ENCODE measurements at regions not wholly inside any gene's neighbourhood (a gene's known extent, or its start where the extent isn't known, plus 50 kb on each side); places are given as distances from the start of the nearest gene placed in this dataset.

GRCh38 chr13:76449716-76450115 lies 436.5 kb downstream of the KCTD12 start:
- H3K4me1 ChIP-seq, result no peaks in the 10 kb centered on the region
- DNase-seq (no peak), ATAC-seq (ENCODE audit: low FRiP score in 2 of 2) (no peak)
- no peak for TF ChIP-seq POLR2A (IDR thresholded peaks at IDR 0.05)
- TF ChIP-seq, protein P1, sequence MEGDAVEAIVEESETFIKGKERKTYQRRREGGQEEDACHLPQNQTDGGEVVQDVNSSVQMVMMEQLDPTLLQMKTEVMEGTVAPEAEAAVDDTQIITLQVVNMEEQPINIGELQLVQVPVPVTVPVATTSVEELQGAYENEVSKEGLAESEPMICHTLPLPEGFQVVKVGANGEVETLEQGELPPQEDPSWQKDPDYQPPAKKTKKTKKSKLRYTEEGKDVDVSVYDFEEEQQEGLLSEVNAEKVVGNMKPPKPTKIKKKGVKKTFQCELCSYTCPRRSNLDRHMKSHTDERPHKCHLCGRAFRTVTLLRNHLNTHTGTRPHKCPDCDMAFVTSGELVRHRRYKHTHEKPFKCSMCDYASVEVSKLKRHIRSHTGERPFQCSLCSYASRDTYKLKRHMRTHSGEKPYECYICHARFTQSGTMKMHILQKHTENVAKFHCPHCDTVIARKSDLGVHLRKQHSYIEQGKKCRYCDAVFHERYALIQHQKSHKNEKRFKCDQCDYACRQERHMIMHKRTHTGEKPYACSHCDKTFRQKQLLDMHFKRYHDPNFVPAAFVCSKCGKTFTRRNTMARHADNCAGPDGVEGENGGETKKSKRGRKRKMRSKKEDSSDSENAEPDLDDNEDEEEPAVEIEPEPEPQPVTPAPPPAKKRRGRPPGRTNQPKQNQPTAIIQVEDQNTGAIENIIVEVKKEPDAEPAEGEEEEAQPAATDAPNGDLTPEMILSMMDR (IDR thresholded peaks at IDR 0.05), result no peak
- no peak for TF ChIP-seq POLR2AphosphoS5 (IDR thresholded peaks at IDR 0.05)
- TF ChIP-seq EP300 (IDR thresholded peaks at IDR 0.05), result no peak
- no peak overlapping the region for H3K27ac ChIP-seq
- peaks cover 0 to 18% (median 13%) of the 10 kb centered on the region in 4 donors for H3K9me3 ChIP-seq
- no peak overlapping the region for H3K4me3 ChIP-seq
- H3K36me3 ChIP-seq, result no peaks in the 10 kb centered on the region
- H3K27me3 ChIP-seq, result no peaks in the 10 kb centered on the region

DNA sequence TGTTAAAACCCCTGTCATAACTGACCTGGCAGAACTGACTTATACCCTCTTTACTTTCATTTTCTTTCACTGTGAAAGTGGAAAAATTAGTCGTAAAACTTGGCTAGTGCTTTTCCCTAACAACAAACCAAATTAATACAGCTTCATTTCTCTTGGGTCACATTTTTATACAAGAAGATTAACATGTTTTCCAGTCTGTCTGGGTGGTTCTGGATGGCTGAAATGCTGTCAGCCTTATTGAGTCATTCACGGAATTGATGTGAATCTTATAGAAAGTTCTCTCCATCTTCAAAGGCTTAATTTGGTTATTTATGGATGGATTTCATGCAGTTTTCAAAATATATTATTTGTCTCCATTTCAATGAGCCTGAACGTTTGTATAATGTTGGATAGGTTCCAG lies 440.0 kb downstream of the KCTD12 start:
- ATAC-seq (ENCODE audit: low FRiP score in 2 of 2), result no peak
- WGBS, 2 donors, result 46 to 52% methylated on average over 3 of the region's 3 CpGs

DNA sequence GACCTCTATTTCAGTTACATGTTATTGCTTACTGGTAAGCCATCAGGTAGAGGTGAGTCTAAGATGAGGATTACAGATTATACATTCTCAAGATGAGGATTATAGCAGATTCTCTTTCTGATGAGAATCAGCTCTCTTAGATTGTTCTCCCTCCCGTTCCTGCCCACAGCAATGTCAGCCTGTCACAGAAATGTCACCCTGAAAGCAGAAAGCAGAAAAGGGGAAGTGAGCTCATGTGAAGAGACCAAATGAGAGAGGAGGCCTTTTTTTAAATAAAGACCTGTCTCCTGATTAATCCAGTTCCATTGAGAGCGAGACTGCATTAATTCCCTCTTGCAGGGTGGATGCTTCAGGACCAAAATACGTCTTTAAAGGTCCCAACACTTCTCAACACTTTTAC lies 445.6 kb downstream of the KCTD12 start:
- no peak for ATAC-seq (ENCODE audit: low FRiP score in 2 of 2)
- no peak for DNase-seq
- TF ChIP-seq EP300 (IDR thresholded peaks at IDR 0.05) (no peak), POLR2AphosphoS5 (IDR thresholded peaks at IDR 0.05) (no peak), POLR2A (IDR thresholded peaks at IDR 0.05) (no peak)
- TF ChIP-seq, protein P1 (IDR thresholded peaks at IDR 0.05), result no peak
- Histone ChIP-seq H3K27ac (no peak overlapping the region), H3K4me1 (no peaks in the 10 kb centered on the region), H3K36me3 (no peaks in the 10 kb centered on the region), H3K4me3 (no peak overlapping the region), H3K27me3 (no peaks in the 10 kb centered on the region), H3K9me3 (no peaks in the 10 kb centered on the region)
- WGBS, 2 donors, result 62 to 71% methylated on average over 3 of the region's 3 CpGs

More for the DNA sequence above, 440.0 kb downstream of the KCTD12 start:
- H3K9me3 ChIP-seq, result peaks cover 0 to under 1% (median 0%) of the 10 kb centered on the region in 4 donors
- no peak overlapping the region for H3K4me3 ChIP-seq
- no peaks in the 10 kb centered on the region for H3K4me1 ChIP-seq
- TF ChIP-seq POLR2A (IDR thresholded peaks at IDR 0.05), result no peak
- TF ChIP-seq, protein P1 (IDR thresholded peaks at IDR 0.05), result no peak
- TF ChIP-seq POLR2AphosphoS5 (IDR thresholded peaks at IDR 0.05), result no peak
- no peak for TF ChIP-seq EP300 (IDR thresholded peaks at IDR 0.05)
- DNase-seq, result no peak
- no peaks in the 10 kb centered on the region for H3K36me3 ChIP-seq
- no peaks in the 10 kb centered on the region for H3K27me3 ChIP-seq
- no peak overlapping the region for H3K27ac ChIP-seq

GRCh38 chr13:76439546-76439945 lies 446.7 kb downstream of the KCTD12 start:
- DNase-seq (no peak), ATAC-seq (ENCODE audit: low FRiP score in 2 of 2) (no peak)
- no peaks in the 10 kb centered on the region for H3K9me3 ChIP-seq
- no peak overlapping the region for H3K27ac ChIP-seq
- no peak for TF ChIP-seq EP300 (IDR thresholded peaks at IDR 0.05)
- TF ChIP-seq, protein P1 (IDR thresholded peaks at IDR 0.05), result no peak
- no peak for TF ChIP-seq POLR2A (IDR thresholded peaks at IDR 0.05)
- no peak for TF ChIP-seq POLR2AphosphoS5 (IDR thresholded peaks at IDR 0.05)
- H3K4me3 ChIP-seq, result no peak overlapping the region
- 81 to 99% methylated on average over 2 of the region's 2 CpGs for WGBS, 2 donors
- no peaks in the 10 kb centered on the region for H3K36me3 ChIP-seq
- H3K27me3 ChIP-seq, result no peaks in the 10 kb centered on the region
- H3K4me1 ChIP-seq, result no peaks in the 10 kb centered on the region

DNA sequence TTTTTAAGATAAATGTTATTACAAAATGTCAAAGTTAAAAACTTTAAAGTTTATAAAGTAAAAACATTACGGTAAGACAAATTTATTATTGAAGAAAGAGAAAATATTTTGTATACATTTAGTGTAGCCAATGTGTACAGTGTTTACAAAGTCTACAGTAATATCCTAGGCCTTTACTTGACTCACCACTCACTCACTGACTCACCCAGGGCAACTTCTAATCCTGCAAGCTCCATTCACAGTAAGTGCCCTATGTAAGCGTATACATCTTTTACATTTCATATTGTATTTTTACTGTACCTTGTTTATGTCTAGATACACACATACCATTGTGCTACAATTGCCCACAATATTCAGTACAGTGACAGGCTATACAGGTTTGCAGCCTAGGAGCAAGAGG lies 448.2 kb downstream of the KCTD12 start:
- WGBS, 2 donors, result 94 to 98% methylated on average over 2 of the region's 2 CpGs
- DNase-seq (no peak), ATAC-seq (ENCODE audit: low FRiP score in 2 of 2) (no peak)
- H3K4me1 ChIP-seq, result no peaks in the 10 kb centered on the region
- no peak overlapping the region for H3K27ac ChIP-seq
- TF ChIP-seq, protein P1 (IDR thresholded peaks at IDR 0.05), result no peak
- no peak for TF ChIP-seq EP300 (IDR thresholded peaks at IDR 0.05)
- no peak for TF ChIP-seq POLR2AphosphoS5 (IDR thresholded peaks at IDR 0.05)
- TF ChIP-seq POLR2A (IDR thresholded peaks at IDR 0.05), result no peak
- no peaks in the 10 kb centered on the region for H3K36me3 ChIP-seq
- no peak overlapping the region for H3K4me3 ChIP-seq
- no peaks in the 10 kb centered on the region for H3K9me3 ChIP-seq
- H3K27me3 ChIP-seq, result no peaks in the 10 kb centered on the region

Data from upper lobe of left lung (tissue), 6 donors.